Endodermal cell (in vitro differentiated cells): ENCODE measurements at regions not wholly inside any gene's neighbourhood (a gene's known extent, or its start where the extent isn't known, plus 50 kb on each side); places are given as distances from the start of the nearest gene placed in this dataset.

Source experiments
- DNase-seq: peaks from one replicate; pipeline ENCODE4 v3.0.0-alpha.2; 2017
- H3K27ac ChIP-seq: 2 replicates; pipeline ENCODE4 v1.5.1; 2013; ENCODE audit warnings: mild to moderate bottlenecking, low read depth, low read length, moderate library complexity
- H3K27me3 ChIP-seq: 2 replicates; pipeline ENCODE4 v1.6.1; 2013; ENCODE audit warnings: mild to moderate bottlenecking, low read length, moderate library complexity; ENCODE audit not compliant: insufficient read depth, control insufficient read depth, poor library complexity, severe bottlenecking
- H3K36me3 ChIP-seq: 2 replicates; pipeline ENCODE4 v1.7.0; 2013; ENCODE audit warnings: mild to moderate bottlenecking, low read length, moderate library complexity; ENCODE audit not compliant: control insufficient read depth, insufficient read depth
- H3K4me1 ChIP-seq: one replicate; pipeline ENCODE4 v1.7.0; 2013; ENCODE audit warnings: low read length; ENCODE audit not compliant: control insufficient read depth, insufficient read depth
- H3K4me3 ChIP-seq: 2 replicates; pipeline ENCODE4 v1.5.1; 2013; ENCODE audit warnings: mild to moderate bottlenecking, low read length, moderate library complexity
- H3K9ac ChIP-seq: 2 replicates; pipeline ENCODE4 v1.6.1; 2013; ENCODE audit warnings: mild to moderate bottlenecking, low read length, moderate library complexity; ENCODE audit not compliant: poor library complexity, severe bottlenecking; ENCODE audit errors: extremely low read depth
- H3K9me3 ChIP-seq: 2 replicates; pipeline ENCODE4 v1.6.1; 2013; ENCODE audit warnings: mild to moderate bottlenecking, low read length, moderate library complexity; ENCODE audit not compliant: control insufficient read depth
- H3K27ac Mint-ChIP-seq: 2 replicates; pipeline ENCODE4 v1.8.0; 2020; ENCODE audit warnings: mixed read lengths
- H3K27me3 Mint-ChIP-seq: 2 replicates; pipeline ENCODE4 v1.8.0; 2021; ENCODE audit warnings: mild to moderate bottlenecking, mixed read lengths; ENCODE audit not compliant: insufficient read depth
- H3K36me3 Mint-ChIP-seq: 2 replicates; pipeline ENCODE4 v1.8.0; 2020; ENCODE audit warnings: low read depth, mixed read lengths
- H3K4me1 Mint-ChIP-seq: 2 replicates; pipeline ENCODE4 v1.8.0; 2020; ENCODE audit warnings: mixed read lengths
- H3K4me3 Mint-ChIP-seq: 2 replicates; pipeline ENCODE4 v1.8.0; 2020; ENCODE audit warnings: mild to moderate bottlenecking, moderate library complexity, mixed read lengths
- H3K9me3 Mint-ChIP-seq: 2 replicates; pipeline ENCODE4 v1.8.0; 2020; ENCODE audit warnings: mild to moderate bottlenecking, mixed read lengths
- CTCF ChIP-seq: fragments of 200-600 bp; sonication (generic); conservative IDR thresholded peaks from 2 replicates; pipeline ENCODE4 v1.5.0; 2021; ENCODE audit warnings: antibody characterized with exemption, mild to moderate bottlenecking
- WGBS, 2 experiments: methylation state at CpG; one replicate each; pipeline versions ENCODE4 v1.1.5 to v1.1.7; 2013; ENCODE audit warnings: missing lambda C conversion rate in 2 of 2, mixed read lengths in 1 of 2; ENCODE audit not compliant: insufficient coverage in 1 of 2, insufficient read length in 1 of 2; 5-methylcytosine and 5-hydroxymethylcytosine counted together

- Histone ChIP-seq H3K4me3 (no peak overlapping the region), H3K27me3 (no peaks in the 10 kb centered on the region), H3K27ac (no peak overlapping the region), H3K36me3 (no peaks in the 10 kb centered on the region), H3K4me1 (peaks cover 5% of the 10 kb centered on the region), H3K9ac (no peak overlapping the region), H3K9me3 (peaks cover 31% of the 10 kb centered on the region)
- Mint-ChIP-seq H3K4me3 (no peak overlapping the region), H3K27ac (no peak overlapping the region), H3K27me3 (no peaks in the 10 kb centered on the region), H3K4me1 (peaks cover 8% of the 10 kb centered on the region), H3K36me3 (peaks cover 1% of the 10 kb centered on the region), H3K9me3 (peaks cover 5% of the 10 kb centered on the region)
- WGBS, 2 experiments = 87% methylated on average over 2 of the region's 2 CpGs; no CpG with 5 or more reads in 1 of the 2 experiments
- no peak for TF ChIP-seq CTCF
- no peak for DNase-seq
Observed at GRCh38 chr6:137767465-137767864, 99.6 kb upstream of the TNFAIP3 start.

DNA sequence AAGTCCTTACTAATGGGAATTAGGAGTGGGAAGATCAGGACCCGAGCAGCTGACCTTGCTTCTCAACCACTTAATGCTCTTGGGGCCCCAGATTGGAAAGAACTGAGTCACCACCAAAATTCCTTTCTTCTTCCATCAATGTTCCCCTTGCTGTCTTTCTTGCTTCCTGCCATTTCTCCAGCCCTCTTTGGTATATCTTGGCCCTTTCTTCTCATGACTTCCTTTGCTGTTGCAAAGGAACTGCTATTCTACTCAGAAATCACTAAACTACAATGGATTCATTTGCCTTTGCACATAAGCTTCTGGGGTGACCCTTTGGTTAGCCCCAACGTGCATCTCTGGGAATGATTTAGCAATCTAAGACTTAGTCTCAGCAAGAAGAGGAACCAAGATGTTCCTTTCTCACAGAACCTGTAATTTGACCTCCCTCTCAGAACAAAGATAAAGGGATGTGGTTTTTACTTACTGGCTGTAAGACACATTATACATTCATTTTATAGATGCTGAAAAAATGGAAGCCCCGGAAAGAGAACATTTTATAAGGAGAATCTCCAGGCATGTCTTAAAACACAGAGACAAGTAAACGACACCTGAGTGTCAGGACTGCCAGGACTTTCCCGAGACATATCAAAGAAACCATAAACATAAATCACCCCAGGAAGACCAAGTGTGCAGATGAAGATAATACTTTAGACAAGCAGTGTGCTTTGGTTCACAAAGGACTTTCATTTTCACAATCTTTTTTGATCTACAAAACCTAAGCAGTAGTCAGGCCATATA is 99.0 kb upstream of the TNFAIP3 start:
- Histone ChIP-seq H3K4me3 (no peak overlapping the region), H3K4me1 (peaks cover 5% of the 10 kb centered on the region), H3K27ac (no peak overlapping the region), H3K9me3 (peaks cover 27% of the 10 kb centered on the region), H3K27me3 (no peaks in the 10 kb centered on the region), H3K36me3 (no peaks in the 10 kb centered on the region), H3K9ac (no peak overlapping the region)
- H3K4me1 Mint-ChIP-seq = peaks cover 8% of the 10 kb centered on the region
- no peak overlapping the region for H3K4me3 Mint-ChIP-seq
- H3K27me3 Mint-ChIP-seq = no peaks in the 10 kb centered on the region
- no peak overlapping the region for H3K27ac Mint-ChIP-seq
- peaks cover 1% of the 10 kb centered on the region for H3K9me3 Mint-ChIP-seq
- H3K36me3 Mint-ChIP-seq = no peaks in the 10 kb centered on the region
- WGBS, 2 experiments = 90% methylated on average over 4 to 5 of the region's 5 CpGs
- no peak for TF ChIP-seq CTCF
- DNase-seq = no peak

- H3K9me3 ChIP-seq = peaks cover 27% of the 10 kb centered on the region
- H3K9ac ChIP-seq = no peak overlapping the region
- no peak for TF ChIP-seq CTCF
- H3K4me3 ChIP-seq = no peak overlapping the region
- no peaks in the 10 kb centered on the region for H3K27me3 Mint-ChIP-seq
- H3K27me3 ChIP-seq = no peaks in the 10 kb centered on the region
- H3K4me3 Mint-ChIP-seq = no peak overlapping the region
- H3K27ac Mint-ChIP-seq = no peak overlapping the region
- H3K36me3 ChIP-seq = no peaks in the 10 kb centered on the region
- no peak for DNase-seq
- H3K9me3 Mint-ChIP-seq = peaks cover 1% of the 10 kb centered on the region
- no peaks in the 10 kb centered on the region for H3K36me3 Mint-ChIP-seq
- 100% methylated on average over 1 of the region's 1 CpG for WGBS, 2 experiments
- H3K4me1 ChIP-seq = peaks cover 5% of the 10 kb centered on the region
- peaks cover 8% of the 10 kb centered on the region for H3K4me1 Mint-ChIP-seq
- H3K27ac ChIP-seq = no peak overlapping the region
Observed at GRCh38 chr6:137768935-137769334, 98.1 kb upstream of the TNFAIP3 start.
